ENCODE measurements at regions not wholly inside any gene's neighbourhood (a gene's known extent, or its start where the extent isn't known, plus 50 kb on each side); places are given as distances from the start of the nearest gene placed in this dataset.
A peak's percentile ranks its signal among the peaks of the same experiment; 100 is the strongest.

GRCh38 chr5:144711172-144711571 is 540.5 kb downstream of the KCTD16 start:
- Histone ChIP-seq H3K4me3 (no peak overlapping the region), H3K9me3 (peaks cover 0 to 7% (median 0%) of the 10 kb centered on the region in 4 donors), H3K27ac (no peak overlapping the region), H3K4me1 (no peaks in the 10 kb centered on the region), H3K36me3 (no peaks in the 10 kb centered on the region), H3K27me3 (no peaks in the 10 kb centered on the region)
- no peak for TF ChIP-seq POLR2AphosphoS5 (IDR thresholded peaks at IDR 0.05)
- no peak for TF ChIP-seq CTCF (IDR thresholded peaks at IDR 0.05)
- TF ChIP-seq POLR2A (IDR thresholded peaks at IDR 0.05), result no peak
- no peak for TF ChIP-seq EP300 (IDR thresholded peaks at IDR 0.05)
- 68 to 89% (median 79%) methylated on average over 2 of the region's 2 CpGs for WGBS, 5 donors
- intact Hi-C loops (cut with DNase I; ENCODE audit: low total_unique reads), result no loop called here
- DNase-seq, result peak in 1 of 2 donors; percentile 3

- no peaks in the 10 kb centered on the region for H3K4me1 ChIP-seq
- DNase-seq, result no peak
- 62 to 87% (median 74%) methylated on average over 2 of the region's 2 CpGs for WGBS, 5 donors
- no peak overlapping the region for H3K4me3 ChIP-seq
- intact Hi-C loops (cut with DNase I; ENCODE audit: low total_unique reads), result no loop called here
- peaks cover 0 to 7% (median 0%) of the 10 kb centered on the region in 4 donors for H3K9me3 ChIP-seq
- no peaks in the 10 kb centered on the region for H3K36me3 ChIP-seq
- no peak for TF ChIP-seq POLR2A (IDR thresholded peaks at IDR 0.05)
- TF ChIP-seq EP300 (IDR thresholded peaks at IDR 0.05), result no peak
- TF ChIP-seq POLR2AphosphoS5 (IDR thresholded peaks at IDR 0.05), result no peak
- TF ChIP-seq CTCF (IDR thresholded peaks at IDR 0.05), result no peak
- no peaks in the 10 kb centered on the region for H3K27me3 ChIP-seq
- H3K27ac ChIP-seq, result no peak overlapping the region
These were observed 540.0 kb downstream of the KCTD16 start for GRCh38 chr5:144710637-144711036.

GRCh38 chr5:144703776-144704175 is 533.1 kb downstream of the KCTD16 start:
- H3K27me3 ChIP-seq, result no peaks in the 10 kb centered on the region
- no peak overlapping the region for H3K27ac ChIP-seq
- H3K4me1 ChIP-seq, result no peaks in the 10 kb centered on the region
- no peak for DNase-seq
- no peak overlapping the region for H3K4me3 ChIP-seq
- intact Hi-C loops (cut with DNase I; ENCODE audit: low total_unique reads), result no loop called here
- WGBS, 5 donors, result 23 to 51% (median 41%) methylated on average over 1 of the region's 1 CpG
- H3K36me3 ChIP-seq, result no peaks in the 10 kb centered on the region
- peaks cover 0 to under 1% (median 0%) of the 10 kb centered on the region in 4 donors for H3K9me3 ChIP-seq
- no peak for TF ChIP-seq POLR2AphosphoS5 (IDR thresholded peaks at IDR 0.05)
- TF ChIP-seq EP300 (IDR thresholded peaks at IDR 0.05), result no peak
- TF ChIP-seq CTCF (IDR thresholded peaks at IDR 0.05), result no peak
- no peak for TF ChIP-seq POLR2A (IDR thresholded peaks at IDR 0.05)

GRCh38 chr5:144698484-144698883 is 527.8 kb downstream of the KCTD16 start:
- no peak for TF ChIP-seq CTCF (IDR thresholded peaks at IDR 0.05)
- no peak for DNase-seq
- no peaks in the 10 kb centered on the region for H3K36me3 ChIP-seq
- no peaks in the 10 kb centered on the region for H3K4me1 ChIP-seq
- no peak overlapping the region for H3K4me3 ChIP-seq
- H3K27ac ChIP-seq, result no peak overlapping the region
- intact Hi-C loops (cut with DNase I; ENCODE audit: low total_unique reads), result no loop called here
- no peaks in the 10 kb centered on the region for H3K9me3 ChIP-seq
- no peaks in the 10 kb centered on the region for H3K27me3 ChIP-seq
- WGBS, 5 donors, result 63 to 82% (median 73%) methylated on average over 2 of the region's 2 CpGs

Data from stomach (tissue), 8 donors.